ENCODE measurements at regions not wholly inside any gene's neighbourhood (a gene's known extent, or its start where the extent isn't known, plus 50 kb on each side); places are given as distances from the start of the nearest gene placed in this dataset.

DNA sequence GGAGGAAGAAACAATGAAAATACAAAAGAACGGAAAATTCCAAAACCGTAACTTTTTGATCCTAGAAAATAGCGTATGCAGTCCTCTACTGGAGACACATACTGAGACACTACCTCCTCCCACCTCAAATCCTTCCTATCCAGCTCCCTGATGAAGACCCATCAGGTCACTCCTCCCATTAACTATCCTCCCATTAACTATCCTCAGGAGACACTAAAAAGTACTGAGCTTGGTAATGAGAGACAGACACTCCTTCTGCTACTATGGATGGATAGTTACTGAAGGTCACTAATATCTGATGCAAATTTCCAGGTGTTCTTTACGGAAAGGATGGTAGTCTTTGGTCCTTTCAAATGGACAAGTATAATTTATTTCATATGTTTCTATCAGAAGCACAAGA lies 237.5 kb upstream of the BLID start:
- no peak overlapping the region for H2BK120ac ChIP-seq (replicated peaks; ENCODE audit: low read depth, low read length)
- H3K23ac ChIP-seq (ENCODE audit: insufficient read length) = no peak overlapping the region
- H2BK15ac ChIP-seq (ENCODE audit: low read length) = no peak overlapping the region
- no peak overlapping the region for H2BK20ac ChIP-seq (ENCODE audit: low read length)
- CTCF ChIA-PET (ENCODE audit: partially characterized antibody) = interaction anchor here (0.8 kb wide), 1 partner anchor 9 kb away, joined by 3 read pairs; no protein-coding TSS in a partner anchor
- no peaks in the 10 kb centered on the region for H3K36me3 ChIP-seq (ENCODE audit: control insufficient read depth in 2 of 4, insufficient read depth in 4 of 4, low read length in 3 of 4)
- H3K27me3 ChIP-seq (replicated peaks in 1 of 4; ENCODE audit: control insufficient read depth in 3 of 4, extremely low read depth in 1 of 4, insufficient read depth in 3 of 4, low read length in 3 of 4) = no peaks in the 10 kb centered on the region
- no peak overlapping the region for H4K5ac ChIP-seq (ENCODE audit: insufficient read length, low read depth, low read length)
- no peak overlapping the region for H2BK12ac ChIP-seq (ENCODE audit: low read depth, low read length)
- POLR2A ChIA-PET (ENCODE audit: partially characterized antibody) = no interaction called here
- no peak overlapping the region for H2BK5ac ChIP-seq (ENCODE audit: low read depth, low read length)
- H3K4ac ChIP-seq (replicated peaks; ENCODE audit: insufficient read length, low read depth, low read length) = no peak overlapping the region
- no peak overlapping the region for H3K4me2 ChIP-seq (ENCODE audit: insufficient read depth in 1 of 2, low read depth in 2 of 2, low read length in 2 of 2)
- H3K9ac ChIP-seq (replicated peaks in 1 of 4; ENCODE audit: extremely low read depth in 1 of 4, low read depth in 3 of 4, low read length in 3 of 4) = no peak overlapping the region
- no peak overlapping the region for H2AK5ac ChIP-seq (ENCODE audit: low read depth, low read length)
- no peak overlapping the region for H3K18ac ChIP-seq (ENCODE audit: extremely low read depth, low read length)
- no peak overlapping the region for H3K56ac ChIP-seq (replicated peaks; ENCODE audit: insufficient read length, low read depth, low read length)
- no peak overlapping the region for H3K4me3 ChIP-seq (ENCODE audit: extremely low read depth in 1 of 4, insufficient read depth in 2 of 4, low read depth in 3 of 4, low read length in 4 of 4)
- no peak overlapping the region for H2AFZ ChIP-seq (ENCODE audit: low read length)
- no peak overlapping the region for H4K91ac ChIP-seq (replicated peaks; ENCODE audit: insufficient read length, low read length)
- WGBS, 2 experiments (ENCODE audit: extremely low coverage in 1 of 2, insufficient coverage in 1 of 2, insufficient read length in 1 of 2, insufficient replicate concordance in 2 of 2, low coverage in 1 of 2, low lambda C conversion rate in 2 of 2, missing lambda C conversion rate in 1 of 2) = 79% methylated on average over 4 of the region's 4 CpGs; no CpG with 5 or more reads in 1 of the 2 experiments
- no peaks in the 10 kb centered on the region for H4K20me1 ChIP-seq (replicated peaks in 1 of 2; ENCODE audit: control insufficient read depth in 1 of 2, insufficient read depth in 2 of 2, low read length in 2 of 2)
- no peak overlapping the region for H4K8ac ChIP-seq (ENCODE audit: extremely low read depth, insufficient read depth, low read length)
- H3K4me1 ChIP-seq (replicated peaks in 1 of 4; ENCODE audit: control insufficient read depth in 3 of 4, insufficient read depth in 4 of 4, low read length in 3 of 4) = no peaks in the 10 kb centered on the region
- no peak for FAIRE-seq
- H3K79me2 ChIP-seq (ENCODE audit: control insufficient read depth in 1 of 2, insufficient read depth in 2 of 2, low read length in 2 of 2) = no peaks in the 10 kb centered on the region
- no peaks in the 10 kb centered on the region for H3K9me3 ChIP-seq (ENCODE audit: insufficient read depth in 2 of 2, low read depth in 1 of 2, low read length in 1 of 2)
- no peak overlapping the region for H3K14ac ChIP-seq (ENCODE audit: insufficient read length)
- H3K23me2 ChIP-seq (ENCODE audit: low read depth, low read length) = no peaks in the 10 kb centered on the region
- DNase-seq (ENCODE audit: low read depth in 1 of 2, low spot score in 2 of 2) = no peak
- TF ChIP-seq SP1 (IDR thresholded peaks at IDR 0.05; ENCODE audit: low read depth, low read length) = no peak
- no peak for TF ChIP-seq GABPA (IDR thresholded peaks at IDR 0.05; ENCODE audit: borderline replicate concordance, insufficient read depth, low read length)
- no peak for TF ChIP-seq EP300 (IDR thresholded peaks at IDR 0.05; ENCODE audit: borderline replicate concordance in 1 of 2, low read depth in 2 of 2, low read length in 2 of 2)
- TF ChIP-seq TAF7 (optimal IDR thresholded peaks at IDR 0.05; ENCODE audit: borderline replicate concordance, low read depth, low read length) = no peak
- H3K79me1 ChIP-seq (ENCODE audit: low read depth, low read length) = no peaks in the 10 kb centered on the region
- H3K27ac ChIP-seq (ENCODE audit: low read depth, low read length) = no peak overlapping the region

All from H1 (cell line).